WTC11 (cell line): ENCODE measurements at regions not wholly inside any gene's neighbourhood (a gene's known extent, or its start where the extent isn't known, plus 50 kb on each side); places are given as distances from the start of the nearest gene placed in this dataset.

Experiments
- E2F4 ChIP-seq: sonication (generic); formaldehyde crosslinking; IDR thresholded peaks from 2 replicates; pipeline ENCODE4 v1.8.1; 2022; ENCODE audit warnings: low read depth, mild to moderate bottlenecking, moderate library complexity, missing genetic modification reagents, borderline replicate concordance
- ELF4 ChIP-seq: sonication (generic); formaldehyde crosslinking; IDR thresholded peaks from 2 replicates; pipeline ENCODE4 v1.8.1; 2022; ENCODE audit warnings: low read depth, mild to moderate bottlenecking, moderate library complexity, missing genetic modification reagents
- FOXJ3 ChIP-seq: sonication (generic); formaldehyde crosslinking; IDR thresholded peaks from 2 replicates; pipeline ENCODE4 v1.9.0; 2021; ENCODE audit warnings: missing genetic modification reagents, mild to moderate bottlenecking, borderline replicate concordance
- FOXP1 ChIP-seq: sonication (generic); formaldehyde crosslinking; IDR thresholded peaks from 2 replicates; pipeline ENCODE4 v1.8.0; 2022; ENCODE audit warnings: missing genetic modification reagents, mild to moderate bottlenecking, moderate library complexity, borderline replicate concordance
- KAT7 ChIP-seq: sonication (generic); formaldehyde crosslinking; IDR thresholded peaks from 2 replicates; pipeline ENCODE4 v1.8.1; 2023; ENCODE audit warnings: missing genetic modification reagents, mild to moderate bottlenecking, borderline replicate concordance
- MAX ChIP-seq: sonication (generic); formaldehyde crosslinking; IDR thresholded peaks from 2 replicates; pipeline ENCODE4 v1.8.0; 2022; ENCODE audit warnings: mild to moderate bottlenecking, missing genetic modification reagents
- MXD4 ChIP-seq: fragments of 250-450 bp; sonication (Bioruptor Pico); IDR thresholded peaks from 2 replicates; pipeline ENCODE4 v1.8.0; 2021; ENCODE audit warnings: mild to moderate bottlenecking, moderate library complexity, borderline replicate concordance
- NR2C2 ChIP-seq: sonication (generic); formaldehyde crosslinking; IDR thresholded peaks from 2 replicates; pipeline ENCODE4 v1.8.0; 2022; ENCODE audit warnings: mild to moderate bottlenecking, missing genetic modification reagents
- NR3C1 ChIP-seq: sonication (generic); formaldehyde crosslinking; conservative IDR thresholded peaks from 2 replicates; pipeline ENCODE4 v1.8.1; 2023; ENCODE audit warnings: low read depth, mild to moderate bottlenecking, missing genetic modification reagents
- RELA ChIP-seq: sonication (generic); formaldehyde crosslinking; IDR thresholded peaks from 2 replicates; pipeline ENCODE4 v1.8.1; 2022; ENCODE audit warnings: missing genetic modification reagents, mild to moderate bottlenecking, borderline replicate concordance
- TP53 ChIP-seq: sonication (generic); formaldehyde crosslinking; IDR thresholded peaks from 2 replicates; pipeline ENCODE4 v1.8.1; 2023; ENCODE audit warnings: mild to moderate bottlenecking, missing genetic modification reagents
- TF ChIP-seq, protein P1 (sequence below): fragments of 200-600 bp; IDR thresholded peaks from 2 replicates; pipeline ENCODE4 v1.8.0; 2022; ENCODE audit warnings: antibody characterized with exemption
- TF ChIP-seq, protein P2 (sequence below): sonication (generic); formaldehyde crosslinking; IDR thresholded peaks from 2 replicates; pipeline ENCODE4 v1.8.1; 2022; ENCODE audit warnings: mild to moderate bottlenecking, missing genetic modification reagents, moderate library complexity, borderline replicate concordance
- TF ChIP-seq, protein P3 (sequence below): sonication (generic); formaldehyde crosslinking; IDR thresholded peaks from 2 replicates; pipeline ENCODE4 v1.8.1; 2023; ENCODE audit warnings: mild to moderate bottlenecking, missing genetic modification reagents, moderate library complexity

DNA sequence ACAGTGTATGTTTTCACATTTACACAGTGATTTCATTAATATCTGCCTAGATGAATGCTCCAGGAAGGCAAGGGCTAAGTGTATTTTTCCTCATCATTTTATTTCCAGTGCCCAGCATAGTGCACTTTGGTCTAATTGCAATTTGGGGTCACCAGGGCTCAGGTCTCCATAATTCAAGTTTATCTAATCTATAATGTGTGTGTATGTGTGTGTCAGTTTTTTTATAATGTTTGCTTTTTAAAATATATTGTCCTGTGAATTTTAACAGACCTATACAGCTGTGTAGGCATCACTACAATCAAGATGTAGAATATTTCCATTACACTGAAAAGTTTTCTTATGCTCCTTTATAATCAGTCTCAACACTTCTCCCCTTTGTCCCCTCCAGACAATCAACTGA, 620.4 kb downstream of the STK39 start:
- TF ChIP-seq, protein P1, sequence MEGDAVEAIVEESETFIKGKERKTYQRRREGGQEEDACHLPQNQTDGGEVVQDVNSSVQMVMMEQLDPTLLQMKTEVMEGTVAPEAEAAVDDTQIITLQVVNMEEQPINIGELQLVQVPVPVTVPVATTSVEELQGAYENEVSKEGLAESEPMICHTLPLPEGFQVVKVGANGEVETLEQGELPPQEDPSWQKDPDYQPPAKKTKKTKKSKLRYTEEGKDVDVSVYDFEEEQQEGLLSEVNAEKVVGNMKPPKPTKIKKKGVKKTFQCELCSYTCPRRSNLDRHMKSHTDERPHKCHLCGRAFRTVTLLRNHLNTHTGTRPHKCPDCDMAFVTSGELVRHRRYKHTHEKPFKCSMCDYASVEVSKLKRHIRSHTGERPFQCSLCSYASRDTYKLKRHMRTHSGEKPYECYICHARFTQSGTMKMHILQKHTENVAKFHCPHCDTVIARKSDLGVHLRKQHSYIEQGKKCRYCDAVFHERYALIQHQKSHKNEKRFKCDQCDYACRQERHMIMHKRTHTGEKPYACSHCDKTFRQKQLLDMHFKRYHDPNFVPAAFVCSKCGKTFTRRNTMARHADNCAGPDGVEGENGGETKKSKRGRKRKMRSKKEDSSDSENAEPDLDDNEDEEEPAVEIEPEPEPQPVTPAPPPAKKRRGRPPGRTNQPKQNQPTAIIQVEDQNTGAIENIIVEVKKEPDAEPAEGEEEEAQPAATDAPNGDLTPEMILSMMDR: no peak
- TF ChIP-seq, protein P2, sequence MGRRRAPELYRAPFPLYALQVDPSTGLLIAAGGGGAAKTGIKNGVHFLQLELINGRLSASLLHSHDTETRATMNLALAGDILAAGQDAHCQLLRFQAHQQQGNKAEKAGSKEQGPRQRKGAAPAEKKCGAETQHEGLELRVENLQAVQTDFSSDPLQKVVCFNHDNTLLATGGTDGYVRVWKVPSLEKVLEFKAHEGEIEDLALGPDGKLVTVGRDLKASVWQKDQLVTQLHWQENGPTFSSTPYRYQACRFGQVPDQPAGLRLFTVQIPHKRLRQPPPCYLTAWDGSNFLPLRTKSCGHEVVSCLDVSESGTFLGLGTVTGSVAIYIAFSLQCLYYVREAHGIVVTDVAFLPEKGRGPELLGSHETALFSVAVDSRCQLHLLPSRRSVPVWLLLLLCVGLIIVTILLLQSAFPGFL (CRISPR knock-in tag): no peak
- TF ChIP-seq RELA (CRISPR knock-in tag) (no peak), MAX (CRISPR knock-in tag) (no peak), TP53 (CRISPR knock-in tag) (no peak), ELF4 (no peak), KAT7 (CRISPR knock-in tag) (no peak), FOXP1 (CRISPR knock-in tag) (no peak), E2F4 (CRISPR knock-in tag) (no peak), NR2C2 (CRISPR knock-in tag) (no peak), MXD4 (CRISPR knock-in tag) (no peak), NR3C1 (CRISPR knock-in tag) (no peak), FOXJ3 (CRISPR knock-in tag) (no peak)
- TF ChIP-seq, protein P3, sequence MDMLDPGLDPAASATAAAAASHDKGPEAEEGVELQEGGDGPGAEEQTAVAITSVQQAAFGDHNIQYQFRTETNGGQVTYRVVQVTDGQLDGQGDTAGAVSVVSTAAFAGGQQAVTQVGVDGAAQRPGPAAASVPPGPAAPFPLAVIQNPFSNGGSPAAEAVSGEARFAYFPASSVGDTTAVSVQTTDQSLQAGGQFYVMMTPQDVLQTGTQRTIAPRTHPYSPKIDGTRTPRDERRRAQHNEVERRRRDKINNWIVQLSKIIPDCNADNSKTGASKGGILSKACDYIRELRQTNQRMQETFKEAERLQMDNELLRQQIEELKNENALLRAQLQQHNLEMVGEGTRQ: no peak
